ENCODE measurements at regions not wholly inside any gene's neighbourhood (a gene's known extent, or its start where the extent isn't known, plus 50 kb on each side); places are given as distances from the start of the nearest gene placed in this dataset.

GRCh38 chr6:112713402-112713801 is 366.3 kb downstream of the RFPL4B start:
- TF ChIP-seq, protein P1, sequence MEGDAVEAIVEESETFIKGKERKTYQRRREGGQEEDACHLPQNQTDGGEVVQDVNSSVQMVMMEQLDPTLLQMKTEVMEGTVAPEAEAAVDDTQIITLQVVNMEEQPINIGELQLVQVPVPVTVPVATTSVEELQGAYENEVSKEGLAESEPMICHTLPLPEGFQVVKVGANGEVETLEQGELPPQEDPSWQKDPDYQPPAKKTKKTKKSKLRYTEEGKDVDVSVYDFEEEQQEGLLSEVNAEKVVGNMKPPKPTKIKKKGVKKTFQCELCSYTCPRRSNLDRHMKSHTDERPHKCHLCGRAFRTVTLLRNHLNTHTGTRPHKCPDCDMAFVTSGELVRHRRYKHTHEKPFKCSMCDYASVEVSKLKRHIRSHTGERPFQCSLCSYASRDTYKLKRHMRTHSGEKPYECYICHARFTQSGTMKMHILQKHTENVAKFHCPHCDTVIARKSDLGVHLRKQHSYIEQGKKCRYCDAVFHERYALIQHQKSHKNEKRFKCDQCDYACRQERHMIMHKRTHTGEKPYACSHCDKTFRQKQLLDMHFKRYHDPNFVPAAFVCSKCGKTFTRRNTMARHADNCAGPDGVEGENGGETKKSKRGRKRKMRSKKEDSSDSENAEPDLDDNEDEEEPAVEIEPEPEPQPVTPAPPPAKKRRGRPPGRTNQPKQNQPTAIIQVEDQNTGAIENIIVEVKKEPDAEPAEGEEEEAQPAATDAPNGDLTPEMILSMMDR (conservative IDR thresholded peaks at IDR 0.05; ENCODE audit: low read depth in 2 of 2) = no peak
- TF ChIP-seq EZH2 (IDR thresholded peaks at IDR 0.05; ENCODE audit: low read depth, unreplicated experiment) (no peak), POLR2AphosphoS5 (IDR thresholded peaks at IDR 0.05; ENCODE audit: low read depth) (no peak), EZH2phosphoT487 (IDR thresholded peaks at IDR 0.05; ENCODE audit: unreplicated experiment) (no peak), REST (IDR thresholded peaks at IDR 0.05; ENCODE audit: unreplicated experiment) (no peak), STAT1 (IDR thresholded peaks at IDR 0.05; ENCODE audit: unreplicated experiment) (no peak), NANOG (IDR thresholded peaks at IDR 0.05; ENCODE audit: borderline replicate concordance) (no peak), ZNF114 (CRISPR knock-in tag; IDR thresholded peaks at IDR 0.05) (no peak), CREB1 (CRISPR knock-in tag; IDR thresholded peaks at IDR 0.05; ENCODE audit: low read depth) (no peak)
- TF ChIP-seq, protein P2, sequence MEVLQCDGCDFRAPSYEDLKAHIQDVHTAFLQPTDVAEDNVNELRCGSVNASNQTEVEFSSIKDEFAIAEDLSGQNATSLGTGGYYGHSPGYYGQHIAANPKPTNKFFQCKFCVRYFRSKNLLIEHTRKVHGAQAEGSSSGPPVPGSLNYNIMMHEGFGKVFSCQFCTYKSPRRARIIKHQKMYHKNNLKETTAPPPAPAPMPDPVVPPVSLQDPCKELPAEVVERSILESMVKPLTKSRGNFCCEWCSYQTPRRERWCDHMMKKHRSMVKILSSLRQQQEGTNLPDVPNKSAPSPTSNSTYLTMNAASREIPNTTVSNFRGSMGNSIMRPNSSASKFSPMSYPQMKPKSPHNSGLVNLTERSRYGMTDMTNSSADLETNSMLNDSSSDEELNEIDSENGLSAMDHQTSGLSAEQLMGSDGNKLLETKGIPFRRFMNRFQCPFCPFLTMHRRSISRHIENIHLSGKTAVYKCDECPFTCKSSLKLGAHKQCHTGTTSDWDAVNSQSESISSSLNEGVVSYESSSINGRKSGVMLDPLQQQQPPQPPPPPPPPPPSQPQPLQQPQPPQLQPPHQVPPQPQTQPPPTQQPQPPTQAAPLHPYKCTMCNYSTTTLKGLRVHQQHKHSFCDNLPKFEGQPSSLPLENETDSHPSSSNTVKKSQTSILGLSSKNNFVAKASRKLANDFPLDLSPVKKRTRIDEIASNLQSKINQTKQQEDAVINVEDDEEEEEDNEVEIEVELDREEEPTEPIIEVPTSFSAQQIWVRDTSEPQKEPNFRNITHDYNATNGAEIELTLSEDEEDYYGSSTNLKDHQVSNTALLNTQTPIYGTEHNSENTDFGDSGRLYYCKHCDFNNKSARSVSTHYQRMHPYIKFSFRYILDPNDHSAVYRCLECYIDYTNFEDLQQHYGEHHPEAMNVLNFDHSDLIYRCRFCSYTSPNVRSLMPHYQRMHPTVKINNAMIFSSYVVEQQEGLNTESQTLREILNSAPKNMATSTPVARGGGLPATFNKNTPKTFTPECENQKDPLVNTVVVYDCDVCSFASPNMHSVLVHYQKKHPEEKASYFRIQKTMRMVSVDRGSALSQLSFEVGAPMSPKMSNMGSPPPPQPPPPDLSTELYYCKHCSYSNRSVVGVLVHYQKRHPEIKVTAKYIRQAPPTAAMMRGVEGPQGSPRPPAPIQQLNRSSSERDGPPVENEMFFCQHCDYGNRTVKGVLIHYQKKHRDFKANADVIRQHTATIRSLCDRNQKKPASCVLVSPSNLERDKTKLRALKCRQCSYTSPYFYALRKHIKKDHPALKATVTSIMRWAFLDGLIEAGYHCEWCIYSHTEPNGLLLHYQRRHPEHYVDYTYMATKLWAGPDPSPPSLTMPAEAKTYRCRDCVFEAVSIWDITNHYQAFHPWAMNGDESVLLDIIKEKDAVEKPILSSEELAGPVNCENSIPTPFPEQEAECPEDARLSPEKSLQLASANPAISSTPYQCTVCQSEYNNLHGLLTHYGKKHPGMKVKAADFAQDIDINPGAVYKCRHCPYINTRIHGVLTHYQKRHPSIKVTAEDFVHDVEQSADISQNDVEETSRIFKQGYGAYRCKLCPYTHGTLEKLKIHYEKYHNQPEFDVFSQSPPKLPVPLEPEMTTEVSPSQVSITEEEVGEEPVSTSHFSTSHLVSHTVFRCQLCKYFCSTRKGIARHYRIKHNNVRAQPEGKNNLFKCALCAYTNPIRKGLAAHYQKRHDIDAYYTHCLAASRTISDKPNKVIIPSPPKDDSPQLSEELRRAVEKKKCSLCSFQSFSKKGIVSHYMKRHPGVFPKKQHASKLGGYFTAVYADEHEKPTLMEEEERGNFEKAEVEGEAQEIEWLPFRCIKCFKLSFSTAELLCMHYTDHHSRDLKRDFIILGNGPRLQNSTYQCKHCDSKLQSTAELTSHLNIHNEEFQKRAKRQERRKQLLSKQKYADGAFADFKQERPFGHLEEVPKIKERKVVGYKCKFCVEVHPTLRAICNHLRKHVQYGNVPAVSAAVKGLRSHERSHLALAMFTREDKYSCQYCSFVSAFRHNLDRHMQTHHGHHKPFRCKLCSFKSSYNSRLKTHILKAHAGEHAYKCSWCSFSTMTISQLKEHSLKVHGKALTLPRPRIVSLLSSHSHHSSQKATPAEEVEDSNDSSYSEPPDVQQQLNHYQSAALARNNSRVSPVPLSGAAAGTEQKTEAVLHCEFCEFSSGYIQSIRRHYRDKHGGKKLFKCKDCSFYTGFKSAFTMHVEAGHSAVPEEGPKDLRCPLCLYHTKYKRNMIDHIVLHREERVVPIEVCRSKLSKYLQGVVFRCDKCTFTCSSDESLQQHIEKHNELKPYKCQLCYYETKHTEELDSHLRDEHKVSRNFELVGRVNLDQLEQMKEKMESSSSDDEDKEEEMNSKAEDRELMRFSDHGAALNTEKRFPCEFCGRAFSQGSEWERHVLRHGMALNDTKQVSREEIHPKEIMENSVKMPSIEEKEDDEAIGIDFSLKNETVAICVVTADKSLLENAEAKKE (CRISPR knock-in tag; IDR thresholded peaks at IDR 0.05) = no peak
